Kidney (tissue), 13 donors: ENCODE measurements at regions not wholly inside any gene's neighbourhood (a gene's known extent, or its start where the extent isn't known, plus 50 kb on each side); places are given as distances from the start of the nearest gene placed in this dataset.
A peak's percentile ranks its signal among the peaks of the same experiment; 100 is the strongest.

Source experiments
- DNase-seq, 5 donors: peaks; one replicate each; pipeline ENCODE4 v3.0.0-alpha.2; 2013 to 2020
- FAIRE-seq: peaks from 2 replicates; lab custom pipeline; 2012; peaks lifted over from hg19 to GRCh38; lab: Jason Lieb, UNC
- H3K27ac ChIP-seq, 2 donors: one replicate each; pipeline ENCODE4 v1.7.0; 2013; ENCODE audit warnings: low read depth in 2 of 2, low read length in 2 of 2, inconsistent platforms in 1 of 2
- H3K27me3 ChIP-seq: one replicate; pipeline ENCODE4 v1.7.1; 2013; ENCODE audit warnings: low read length, inconsistent platforms; ENCODE audit not compliant: control insufficient read depth, insufficient read depth
- H3K36me3 ChIP-seq, 3 donors: one replicate each; pipeline versions ENCODE4 v1.7.0 to v1.7.1; 2013; ENCODE audit warnings: low read length in 3 of 3, control low read depth in 1 of 3, inconsistent platforms in 1 of 3; ENCODE audit not compliant: insufficient read depth in 3 of 3, control insufficient read depth in 2 of 3
- H3K4me1 ChIP-seq, 3 donors: one replicate each; pipeline versions ENCODE4 v1.7.0 to v1.7.1; 2013; ENCODE audit warnings: low read length in 3 of 3, inconsistent platforms in 1 of 3, low read depth in 1 of 3; ENCODE audit not compliant: control insufficient read depth in 2 of 3, insufficient read depth in 2 of 3
- H3K4me3 ChIP-seq, 3 donors: one replicate each; pipeline versions ENCODE4 v1.7.0 to v1.8.1; 2013; ENCODE audit warnings: low read length in 3 of 3, control low read depth in 1 of 3, inconsistent platforms in 1 of 3
- H3K9ac ChIP-seq, 3 donors: one replicate each; pipeline versions ENCODE4 v1.7.0 to v1.7.1; 2013; ENCODE audit warnings: low read length in 3 of 3, control low read depth in 1 of 3, inconsistent platforms in 1 of 3
- H3K9me3 ChIP-seq, 3 donors: one replicate each; pipeline versions ENCODE4 v1.7.0 to v1.7.1; 2013; ENCODE audit warnings: low read length in 3 of 3, control low read depth in 1 of 3, inconsistent platforms in 1 of 3; ENCODE audit not compliant: control insufficient read depth in 2 of 3, insufficient read depth in 1 of 3
- intact Hi-C: fragments of 100-400 bp; cut with DNase I; formaldehyde crosslinking; loops from one replicate; pipeline ENCODE4 v1.11.1; 2022
- TF ChIP-seq, protein P1 (sequence below): IDR thresholded peaks from 3 replicates; pipeline ENCODE4 v1.5.1; 2012; ENCODE audit warnings: mild to moderate bottlenecking, moderate library complexity, borderline replicate concordance; ENCODE audit not compliant: insufficient read depth; ENCODE audit errors: extremely low read depth
- donor health status: control.
- donor health status: control.
- donor health status: control.
- donor health status: control.
- donor health status: control.
- donor health status: DM: yes; HTN: yes; CAD: no.
- donor health status: Normal renal cell carcinoma (clear cell type).

DNA sequence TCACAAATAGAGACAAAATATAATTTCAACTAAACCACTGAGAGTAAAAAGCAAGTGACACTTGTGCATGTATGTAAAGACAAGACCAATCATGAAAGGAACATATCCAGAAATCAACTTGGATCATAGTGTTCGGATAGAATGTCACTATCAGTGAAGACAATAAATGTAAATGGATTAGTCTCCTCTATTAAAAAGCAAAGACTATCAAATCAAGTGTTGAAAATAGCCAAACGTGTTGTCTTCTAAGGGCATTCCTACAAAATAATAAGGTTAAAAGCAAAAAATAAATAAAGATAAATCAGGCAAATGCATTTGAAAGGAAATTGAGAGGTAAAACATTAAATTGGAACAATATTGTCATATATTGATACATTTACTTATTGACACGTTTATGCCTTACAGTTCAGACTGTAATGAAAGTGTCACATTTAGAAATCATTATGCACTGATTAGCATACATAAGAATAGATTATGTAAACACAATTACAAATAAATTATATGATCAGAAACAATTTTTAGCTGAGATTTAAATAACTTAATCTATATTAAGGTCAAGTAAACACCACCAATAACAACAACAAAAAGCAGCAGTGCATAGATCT, 1100.1 kb downstream of the BRD1 start:
- H3K27ac ChIP-seq = no peak overlapping the region
- H3K9me3 ChIP-seq = peaks cover 0 to 6% (median 5%) of the 10 kb centered on the region in 3 donors
- no peaks in the 10 kb centered on the region for H3K36me3 ChIP-seq
- TF ChIP-seq, protein P1, sequence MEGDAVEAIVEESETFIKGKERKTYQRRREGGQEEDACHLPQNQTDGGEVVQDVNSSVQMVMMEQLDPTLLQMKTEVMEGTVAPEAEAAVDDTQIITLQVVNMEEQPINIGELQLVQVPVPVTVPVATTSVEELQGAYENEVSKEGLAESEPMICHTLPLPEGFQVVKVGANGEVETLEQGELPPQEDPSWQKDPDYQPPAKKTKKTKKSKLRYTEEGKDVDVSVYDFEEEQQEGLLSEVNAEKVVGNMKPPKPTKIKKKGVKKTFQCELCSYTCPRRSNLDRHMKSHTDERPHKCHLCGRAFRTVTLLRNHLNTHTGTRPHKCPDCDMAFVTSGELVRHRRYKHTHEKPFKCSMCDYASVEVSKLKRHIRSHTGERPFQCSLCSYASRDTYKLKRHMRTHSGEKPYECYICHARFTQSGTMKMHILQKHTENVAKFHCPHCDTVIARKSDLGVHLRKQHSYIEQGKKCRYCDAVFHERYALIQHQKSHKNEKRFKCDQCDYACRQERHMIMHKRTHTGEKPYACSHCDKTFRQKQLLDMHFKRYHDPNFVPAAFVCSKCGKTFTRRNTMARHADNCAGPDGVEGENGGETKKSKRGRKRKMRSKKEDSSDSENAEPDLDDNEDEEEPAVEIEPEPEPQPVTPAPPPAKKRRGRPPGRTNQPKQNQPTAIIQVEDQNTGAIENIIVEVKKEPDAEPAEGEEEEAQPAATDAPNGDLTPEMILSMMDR = no peak
- no peaks in the 10 kb centered on the region for H3K27me3 ChIP-seq
- FAIRE-seq (no peak), DNase-seq (no peak)
- no peaks in the 10 kb centered on the region for H3K4me1 ChIP-seq
- intact Hi-C loops = no loop called here
- no peak overlapping the region for H3K4me3 ChIP-seq
- no peak overlapping the region for H3K9ac ChIP-seq

DNA sequence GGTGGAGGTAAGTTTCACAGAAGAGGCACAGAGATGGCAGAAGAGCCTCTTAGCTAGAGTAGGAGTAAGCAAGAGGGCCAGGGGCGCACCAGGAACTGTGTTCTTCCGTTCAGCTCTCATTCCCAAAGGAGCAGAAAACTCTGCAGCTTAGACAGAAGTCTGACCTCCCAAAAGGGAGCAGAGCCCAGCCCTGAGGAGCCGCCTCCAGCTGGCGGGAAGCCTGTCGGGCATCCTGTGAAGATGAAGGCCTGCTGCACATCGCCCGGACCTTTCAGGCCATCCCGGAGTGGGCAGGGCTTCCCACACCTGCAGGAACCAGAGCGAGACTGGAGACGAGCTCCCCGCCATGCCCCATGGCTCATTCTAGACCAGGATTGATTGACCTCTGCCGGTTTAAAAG, 1102.8 kb downstream of the BRD1 start:
- intact Hi-C loops = no loop called here
- H3K27ac ChIP-seq = no peak overlapping the region
- no peak for FAIRE-seq
- no peaks in the 10 kb centered on the region for H3K27me3 ChIP-seq
- no peak overlapping the region for H3K9ac ChIP-seq
- no peaks in the 10 kb centered on the region for H3K4me1 ChIP-seq
- TF ChIP-seq, protein P1 = no peak
- peak in 1 of 5 donors; percentile 54 for DNase-seq
- no peaks in the 10 kb centered on the region for H3K36me3 ChIP-seq
- peaks cover 0 to 6% (median 5%) of the 10 kb centered on the region in 3 donors for H3K9me3 ChIP-seq
- no peak overlapping the region for H3K4me3 ChIP-seq

DNA sequence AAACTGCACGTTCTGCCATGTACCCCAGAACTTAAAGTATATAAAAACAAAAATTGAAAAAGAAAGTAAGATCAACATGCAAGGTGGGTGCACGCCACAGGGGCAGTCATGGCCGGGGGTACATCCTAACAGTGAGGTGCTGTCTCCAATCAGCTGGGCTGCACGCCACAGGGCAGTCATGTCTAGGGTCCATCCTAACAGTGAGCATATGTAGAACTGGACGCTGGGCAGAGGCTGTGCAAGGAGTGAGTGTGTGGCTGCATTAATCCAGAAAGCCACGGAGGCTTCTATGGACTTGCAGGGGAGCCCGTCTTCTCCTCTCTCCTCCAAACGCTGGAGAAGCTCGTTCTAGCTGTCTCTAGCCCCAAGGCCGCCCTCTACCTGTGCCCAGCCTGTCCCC, 1105.0 kb downstream of the BRD1 start:
- intact Hi-C loops = no loop called here
- no peak for FAIRE-seq
- Histone ChIP-seq H3K9ac (no peak overlapping the region), H3K9me3 (peaks cover 0 to 6% (median 5%) of the 10 kb centered on the region in 3 donors), H3K4me3 (no peak overlapping the region), H3K4me1 (no peaks in the 10 kb centered on the region), H3K27me3 (no peaks in the 10 kb centered on the region), H3K36me3 (no peaks in the 10 kb centered on the region), H3K27ac (no peak overlapping the region)
- TF ChIP-seq, protein P1 = no peak
- DNase-seq = peak in 1 of 5 donors; percentile 45

DNA sequence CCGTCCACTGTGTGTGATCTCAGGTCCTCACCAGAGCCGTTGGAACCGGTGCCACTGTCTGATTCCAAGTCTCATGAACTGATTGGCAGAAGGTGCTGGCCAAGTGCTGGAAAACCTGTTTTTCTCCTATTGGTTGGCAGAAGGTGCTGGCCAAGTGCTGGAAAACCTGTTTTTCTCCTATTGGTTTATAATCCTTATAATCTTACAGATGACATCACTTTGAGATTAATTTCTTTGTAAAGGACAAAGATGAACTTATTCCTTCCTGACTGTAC, 1106.3 kb downstream of the BRD1 start:
- Histone ChIP-seq H3K4me1 (no peaks in the 10 kb centered on the region), H3K9me3 (no peaks in the 10 kb centered on the region), H3K9ac (no peak overlapping the region), H3K27me3 (no peaks in the 10 kb centered on the region), H3K36me3 (no peaks in the 10 kb centered on the region), H3K4me3 (no peak overlapping the region), H3K27ac (no peak overlapping the region)
- FAIRE-seq (no peak), DNase-seq (peak in 1 of 5 donors; percentile 23)
- intact Hi-C loops = no loop called here
- TF ChIP-seq, protein P1 = no peak
